GM19463 (cell line): ENCODE measurements at regions not wholly inside any gene's neighbourhood (a gene's known extent, or its start where the extent isn't known, plus 50 kb on each side); places are given as distances from the start of the nearest gene placed in this dataset.
"Not testable (repeated sequence)": the region's sequence is repeated elsewhere in the genome, so short reads cannot be mapped to it uniquely, and the experiment has no call there.

Experiments
- ATAC-seq: cut with Tn5 transposase; IDR thresholded peaks from one replicate; pipeline ENCODE4 v1.9.1; 2021; ENCODE audit warnings: mild to moderate bottlenecking, moderate library complexity; ENCODE audit not compliant: unreplicated experiment

DNA sequence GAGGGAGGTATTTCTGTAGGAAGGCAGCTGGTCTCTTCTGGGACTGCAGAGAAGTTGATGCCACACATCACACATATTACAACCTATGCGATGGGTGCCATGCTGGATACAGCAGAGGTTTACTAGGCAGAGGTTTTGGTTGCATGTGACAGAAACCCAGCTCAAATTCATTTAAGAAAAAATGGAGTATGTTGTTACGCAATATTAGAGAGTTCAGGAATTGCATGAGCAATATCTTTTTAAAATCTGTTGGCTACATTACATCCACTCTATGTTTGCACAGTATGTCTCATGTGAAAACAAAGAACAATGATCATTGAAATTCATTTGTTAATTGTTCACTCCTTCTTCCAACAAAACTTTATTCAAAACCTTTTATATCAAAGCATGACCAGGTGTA is 425.2 kb downstream of the RWDD3 start:
- ATAC-seq: no peak

DNA sequence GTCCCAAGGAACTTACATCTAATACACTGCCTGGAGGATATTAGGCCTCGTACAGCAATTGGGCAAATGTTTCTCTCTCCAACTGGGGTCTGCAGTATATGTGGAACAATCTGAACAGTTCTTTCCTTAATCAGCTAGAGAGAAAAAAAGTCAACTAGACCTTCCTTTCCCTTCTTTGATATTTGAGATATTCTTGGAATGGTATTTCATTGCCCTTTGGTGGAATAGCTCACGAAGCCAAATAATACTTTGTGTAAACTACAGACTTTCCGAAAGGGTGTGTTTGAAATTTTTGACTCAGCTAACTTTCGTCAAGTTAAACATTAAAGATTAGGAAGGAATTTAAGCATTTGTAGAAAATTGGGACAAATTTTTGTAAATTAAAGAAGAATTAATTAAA is 425.6 kb downstream of the RWDD3 start:
- no peak for ATAC-seq

DNA sequence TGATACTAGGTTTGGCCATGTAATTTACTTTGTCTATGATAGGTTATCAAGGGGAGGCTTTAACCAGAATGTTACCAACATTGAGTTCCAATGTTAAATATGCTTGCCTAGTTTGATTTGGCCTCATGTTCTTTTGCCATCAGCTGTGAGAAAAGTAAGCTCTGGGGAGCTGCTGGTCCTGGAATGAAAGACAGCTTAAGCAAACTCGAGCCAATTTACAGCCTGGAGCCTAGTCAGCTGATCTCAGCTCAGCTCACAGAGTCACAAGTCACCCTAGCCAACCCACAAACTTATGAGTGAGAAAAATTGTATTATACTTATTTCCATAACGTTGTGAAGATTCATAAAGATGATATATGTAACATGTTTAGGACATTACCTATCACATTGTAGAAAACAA is 426.7 kb downstream of the RWDD3 start:
- ATAC-seq: no peak

DNA sequence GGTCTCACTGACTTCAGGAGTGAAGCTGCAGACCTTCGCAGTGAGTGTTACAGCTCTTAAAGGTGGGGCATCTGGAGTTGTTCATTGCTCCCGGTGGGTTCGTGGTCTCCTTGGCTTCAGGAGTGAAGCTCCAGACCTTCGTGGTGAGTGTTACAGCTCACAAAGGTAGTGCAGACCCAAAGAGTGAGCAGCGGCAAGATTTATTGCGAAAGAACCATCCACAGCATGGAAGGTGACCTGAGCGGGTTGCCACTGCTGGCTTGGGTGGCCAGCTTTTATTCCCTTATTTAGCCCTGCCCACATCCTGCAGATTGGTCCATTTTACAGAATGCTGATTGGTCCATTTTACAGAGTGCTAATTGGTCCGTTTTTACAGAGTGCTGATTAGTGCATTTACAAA is 429.5 kb downstream of the RWDD3 start:
- ATAC-seq: not testable (repeated sequence)

DNA sequence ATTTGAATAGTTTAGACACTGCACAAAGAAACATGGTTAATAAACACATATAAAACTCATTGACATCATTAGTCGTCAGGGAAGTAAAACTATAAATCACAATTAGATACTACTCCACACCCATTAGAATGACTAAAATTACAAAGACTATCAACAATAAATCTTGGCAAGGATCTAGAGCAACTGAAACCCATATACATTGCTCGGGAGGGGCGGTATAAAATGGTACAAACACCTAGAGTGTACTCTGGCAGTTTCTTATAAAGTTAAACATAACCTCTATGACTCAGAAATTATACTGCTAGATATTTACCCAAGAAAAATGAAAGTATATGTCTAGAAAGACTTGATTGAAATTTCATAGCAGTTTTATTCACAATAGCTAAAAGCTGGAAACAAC is 434.2 kb downstream of the RWDD3 start:
- no peak for ATAC-seq

DNA sequence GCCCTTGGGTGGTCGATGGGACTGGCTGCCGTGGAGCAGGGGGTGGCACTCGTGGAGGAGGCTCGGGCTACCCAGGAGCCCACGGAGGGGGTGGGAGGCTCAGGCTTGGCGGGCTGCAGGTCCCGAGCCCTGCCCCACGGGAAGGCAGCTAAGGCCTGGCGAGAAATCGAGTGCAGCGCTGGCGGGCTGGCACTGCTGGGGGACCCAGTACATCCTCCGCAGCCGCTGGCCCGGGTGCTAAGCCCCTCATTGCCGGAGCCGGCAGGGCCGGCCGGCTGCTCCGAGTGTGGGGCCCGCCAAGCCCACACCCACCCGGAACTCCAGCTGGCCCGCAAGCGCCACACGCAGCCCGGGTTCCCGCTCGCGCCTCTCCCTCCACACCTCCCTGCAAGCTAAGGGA is 435.6 kb downstream of the RWDD3 start:
- not testable (repeated sequence) for ATAC-seq

DNA sequence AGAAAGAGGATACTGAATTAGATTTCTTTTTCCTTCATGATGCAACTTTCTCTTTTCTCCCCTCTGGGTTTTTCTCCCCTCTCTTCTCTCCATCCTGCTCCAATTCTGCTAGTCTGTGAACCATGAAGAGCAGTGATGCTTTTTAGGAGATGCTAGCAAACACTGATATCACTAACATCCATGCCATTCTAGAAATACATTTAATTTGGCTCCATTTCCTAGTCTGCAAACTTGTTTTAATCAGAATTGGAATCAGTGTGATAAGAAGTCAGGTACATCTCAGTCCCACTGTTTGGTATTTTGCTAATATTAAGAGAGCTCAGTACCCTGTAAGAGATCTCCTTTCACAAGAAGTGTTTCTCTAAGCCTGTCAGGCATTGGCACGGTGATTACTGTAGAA is 437.1 kb downstream of the RWDD3 start:
- ATAC-seq: no peak

DNA sequence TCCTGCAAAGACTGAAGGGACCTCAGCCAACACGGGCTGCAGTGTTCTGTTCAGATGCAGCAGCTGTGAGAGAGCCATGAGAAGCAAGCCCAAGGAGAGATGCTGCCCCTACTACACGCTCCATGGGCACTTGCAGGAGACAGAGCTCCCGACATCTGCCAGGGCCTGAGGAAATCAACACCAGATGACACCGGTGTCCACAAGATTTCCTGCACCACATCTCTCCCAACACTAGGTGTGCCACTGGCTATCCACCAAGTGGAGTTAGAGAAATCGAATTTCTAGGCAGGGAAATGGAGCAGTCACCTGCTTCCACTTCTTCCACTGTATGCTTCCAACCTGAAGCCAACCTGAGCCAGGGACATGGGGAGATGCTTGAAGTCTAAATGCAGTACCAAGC is 445.3 kb downstream of the RWDD3 start:
- no peak for ATAC-seq

DNA sequence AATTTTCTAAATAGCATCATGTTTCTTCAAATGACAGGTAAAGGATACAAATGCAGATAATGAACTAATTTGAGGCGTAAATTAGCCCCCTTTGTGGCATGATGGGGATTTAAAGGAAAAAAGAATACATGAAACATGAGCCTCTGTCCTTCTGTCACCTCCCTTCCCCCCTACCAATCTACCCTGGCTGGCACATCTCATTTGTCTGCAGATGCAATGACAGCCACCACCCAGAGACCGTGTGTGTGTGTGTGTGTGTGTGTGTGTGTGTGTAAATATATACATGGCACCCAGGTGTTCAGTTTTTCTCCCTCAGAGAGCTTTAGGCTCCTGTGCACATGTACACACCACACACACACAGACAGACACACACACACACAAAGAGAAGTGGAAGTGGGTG is 451.1 kb downstream of the RWDD3 start:
- ATAC-seq: no peak

DNA sequence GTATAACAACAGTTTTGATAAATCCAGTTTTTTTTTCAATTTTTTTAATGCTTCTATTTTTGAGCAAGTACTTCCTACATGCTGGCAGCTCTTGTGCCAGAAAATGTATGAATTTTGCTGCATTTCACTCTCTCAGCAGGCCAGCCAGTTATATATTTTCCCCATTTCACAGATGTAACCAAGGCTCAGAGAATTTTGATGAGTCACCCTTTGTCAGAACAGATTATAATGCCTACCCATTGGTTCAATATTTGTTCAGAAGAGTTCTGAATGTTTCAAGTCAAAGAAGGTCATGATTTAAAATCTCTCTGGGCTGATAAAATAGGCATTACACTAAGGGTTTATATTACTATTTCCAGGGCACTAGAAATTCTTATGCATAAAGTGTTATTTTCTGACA is 452.2 kb downstream of the RWDD3 start:
- no peak for ATAC-seq

DNA sequence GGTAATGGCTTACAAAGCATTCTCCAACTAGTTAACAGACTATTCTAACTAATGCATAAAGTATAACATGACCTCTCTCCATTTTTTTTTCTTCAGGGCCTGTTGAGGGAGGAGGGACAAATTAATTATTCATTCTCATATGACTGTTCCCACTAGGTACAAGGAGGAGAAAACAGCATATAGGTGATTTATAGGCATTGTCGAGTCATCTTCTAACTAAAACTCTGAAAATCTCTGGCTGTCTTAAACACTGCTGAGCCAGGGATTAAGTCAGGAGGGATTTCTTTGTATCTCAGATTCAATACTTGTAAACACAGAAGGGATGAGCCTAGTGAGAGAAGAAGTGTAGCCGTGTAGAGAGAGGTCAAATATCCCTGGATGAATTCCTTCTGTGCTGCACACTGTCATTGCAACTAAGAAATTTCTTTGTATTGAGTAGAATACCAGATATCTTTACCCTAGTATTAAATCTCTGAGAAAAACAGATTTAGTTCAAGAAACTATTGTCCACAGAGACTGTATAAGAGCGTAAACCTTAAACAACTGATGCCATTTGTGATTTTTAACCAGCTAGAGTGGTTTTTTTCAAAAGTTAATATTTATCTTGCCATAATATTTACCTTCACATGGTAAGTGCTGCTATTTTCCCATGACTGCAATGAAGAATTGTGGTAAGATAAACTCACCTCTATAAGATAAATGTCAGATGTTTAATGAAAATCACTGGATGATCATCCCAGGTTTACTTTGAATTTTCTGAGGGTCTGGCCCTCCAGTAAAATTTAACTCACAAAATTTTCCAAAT is 465.3 kb downstream of the RWDD3 start:
- ATAC-seq: no peak

DNA sequence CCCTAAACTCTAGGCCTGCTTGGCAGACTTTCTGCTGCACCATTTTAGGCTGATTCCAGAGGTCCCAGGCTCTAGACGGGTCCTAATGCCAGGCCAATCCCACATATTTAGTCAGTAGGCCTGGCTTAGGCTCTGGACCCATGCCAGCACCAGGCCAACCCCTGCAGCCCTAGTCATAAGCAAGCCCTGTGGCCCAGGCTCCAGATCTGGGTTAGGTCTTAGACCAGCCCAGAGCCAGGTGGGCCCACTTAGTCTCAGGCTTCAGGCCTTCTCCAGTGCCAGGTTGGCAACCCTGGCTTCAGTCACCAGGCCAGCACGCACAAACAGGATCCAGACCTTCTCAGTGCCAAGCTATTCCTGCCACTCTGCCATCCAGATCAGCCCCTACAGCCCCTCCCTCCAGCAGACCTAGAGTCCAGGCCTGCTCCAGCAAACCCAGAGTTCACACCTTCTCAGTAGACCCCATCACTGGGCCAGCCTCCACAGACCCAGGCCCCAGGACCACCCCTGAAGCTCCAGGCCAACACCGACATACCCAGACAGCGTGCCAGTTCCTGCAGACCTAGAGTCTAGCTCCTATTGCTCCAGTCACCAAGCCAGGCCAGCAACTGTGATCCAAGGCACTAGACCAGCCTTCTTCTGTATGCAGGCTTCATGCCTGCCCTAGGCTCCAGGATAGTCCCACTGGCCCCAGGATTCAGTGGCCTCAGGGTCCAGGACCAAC is 467.6 kb downstream of the RWDD3 start:
- no peak for ATAC-seq

DNA sequence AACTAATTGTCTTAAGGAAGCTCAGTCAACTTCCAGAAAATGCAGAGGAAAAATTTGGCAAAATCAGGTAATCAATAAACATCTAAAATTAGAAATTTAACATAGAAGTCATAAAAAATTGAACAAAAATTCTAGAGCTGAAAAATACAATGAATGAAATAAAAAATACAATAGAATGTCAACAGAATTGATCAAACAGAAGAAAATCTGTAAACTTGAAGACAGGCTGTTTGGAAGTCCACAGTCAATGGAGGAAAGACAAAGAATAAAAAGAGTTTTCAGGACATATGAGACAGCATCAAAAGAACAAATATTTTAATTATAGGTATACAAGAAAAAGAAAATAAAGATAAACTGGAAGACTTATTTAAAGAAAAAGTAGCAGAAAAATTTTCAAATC is 469.0 kb downstream of the RWDD3 start:
- no peak for ATAC-seq

DNA sequence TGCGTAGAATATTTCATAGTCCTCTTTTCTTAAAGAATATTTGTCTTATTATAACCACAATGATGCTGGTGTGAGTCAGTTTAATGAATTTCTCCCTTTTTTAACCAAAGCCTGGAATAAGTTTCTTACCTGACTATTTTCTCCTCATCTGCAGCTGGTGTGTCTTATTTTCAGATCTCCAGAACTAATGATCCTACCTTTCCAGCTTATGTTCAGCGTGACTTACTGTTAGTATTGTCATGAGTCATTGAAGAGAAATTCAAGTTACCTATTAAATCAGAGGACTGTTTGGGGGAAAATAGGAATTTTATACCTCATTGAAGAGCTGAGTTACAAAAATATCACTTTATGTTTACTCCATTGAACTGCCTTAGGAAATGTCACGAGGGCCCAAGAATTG is 482.1 kb downstream of the RWDD3 start:
- ATAC-seq: no peak

DNA sequence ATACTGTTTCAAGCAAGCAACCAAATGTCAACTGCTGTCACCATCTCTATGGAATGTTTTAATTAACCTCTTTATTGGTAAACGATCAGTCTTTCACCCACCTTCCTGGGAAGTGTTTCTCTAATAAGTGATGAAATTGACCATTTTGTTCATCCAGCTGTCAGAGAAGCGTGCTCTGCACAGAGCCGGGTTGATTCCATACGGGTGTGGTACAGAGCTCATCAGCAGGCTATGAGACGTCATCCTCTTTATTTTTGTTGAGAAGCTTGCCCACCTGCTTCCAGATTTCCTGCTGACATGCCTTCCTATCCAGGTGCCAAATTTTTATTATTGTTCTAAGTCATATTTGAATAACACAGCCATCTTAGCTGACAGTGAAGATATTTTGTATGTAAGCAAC is 482.5 kb downstream of the RWDD3 start:
- no peak for ATAC-seq

DNA sequence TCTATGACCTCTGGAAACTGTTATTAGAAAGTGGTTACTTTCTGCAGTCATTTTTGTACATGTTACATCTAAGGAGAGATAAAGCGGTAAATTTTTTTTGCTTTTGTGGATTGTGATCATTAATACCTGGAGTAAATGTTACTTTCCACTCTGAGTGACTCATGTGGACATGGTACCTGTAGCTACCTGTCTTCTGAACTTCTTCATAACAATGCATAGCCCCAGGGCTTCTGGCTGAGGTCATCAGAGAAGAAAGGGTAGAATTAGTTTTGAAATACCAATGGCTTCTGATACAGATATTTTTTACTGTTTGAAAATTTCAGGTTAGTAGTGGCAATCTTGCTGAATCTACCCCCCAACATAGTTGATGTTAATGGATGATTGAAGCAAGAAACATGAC is 489.3 kb downstream of the RWDD3 start:
- no peak for ATAC-seq

DNA sequence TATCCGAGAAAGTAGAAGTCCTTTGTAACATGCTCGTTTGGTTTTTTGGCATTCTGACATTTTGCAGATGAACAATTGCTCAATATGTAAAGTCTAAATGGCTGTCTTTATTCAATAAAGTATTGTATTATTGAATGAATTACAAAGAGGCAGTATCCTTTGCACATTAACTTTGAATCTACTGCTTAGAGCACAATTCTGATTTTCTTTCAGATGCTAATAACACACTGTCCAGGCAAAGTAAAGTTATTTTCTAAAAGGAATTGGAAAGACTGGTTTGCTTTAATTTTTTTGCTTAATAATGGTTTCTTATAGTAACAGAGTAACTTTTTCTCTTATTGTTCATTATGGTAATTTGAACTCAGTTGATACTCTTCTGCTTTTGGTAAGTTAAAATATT is 494.8 kb downstream of the RWDD3 start:
- ATAC-seq: no peak

DNA sequence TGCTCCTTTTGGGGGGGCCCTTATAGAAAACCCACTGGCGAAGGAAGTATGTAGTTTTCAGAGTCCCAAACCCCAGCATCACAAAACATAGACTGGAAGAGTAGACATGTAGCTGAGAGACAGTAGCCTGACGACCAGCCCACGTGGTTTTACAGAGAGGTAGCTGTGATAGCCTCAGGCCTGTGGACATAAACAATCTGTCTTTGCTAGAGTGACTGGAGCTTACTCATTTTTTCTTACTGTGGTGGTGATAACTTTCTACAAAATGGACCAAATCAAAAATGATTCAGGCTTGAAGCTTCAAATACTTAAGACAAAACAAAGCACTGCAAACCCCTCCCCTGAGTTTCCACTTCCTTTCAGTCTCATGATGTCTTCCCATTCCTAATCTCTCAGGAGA is 497.0 kb downstream of the RWDD3 start:
- ATAC-seq: no peak

DNA sequence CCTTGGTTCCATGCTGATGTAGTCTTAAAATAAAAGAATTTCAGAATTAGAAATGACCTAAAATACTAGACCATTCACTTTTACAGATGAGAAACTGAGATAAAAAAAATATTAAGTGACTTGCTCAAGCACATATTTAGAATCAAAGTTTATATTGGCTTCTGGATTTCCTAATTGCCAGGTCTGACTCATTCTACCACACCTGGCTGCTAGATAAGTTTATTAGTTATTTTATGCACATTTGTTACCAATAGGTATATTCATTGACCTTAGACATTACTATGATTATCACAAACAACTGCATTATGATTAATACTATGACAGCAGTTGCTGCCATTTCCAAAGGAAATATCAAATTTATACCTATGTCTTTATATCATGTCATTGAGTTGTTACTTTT is 497.5 kb downstream of the RWDD3 start:
- ATAC-seq: no peak

DNA sequence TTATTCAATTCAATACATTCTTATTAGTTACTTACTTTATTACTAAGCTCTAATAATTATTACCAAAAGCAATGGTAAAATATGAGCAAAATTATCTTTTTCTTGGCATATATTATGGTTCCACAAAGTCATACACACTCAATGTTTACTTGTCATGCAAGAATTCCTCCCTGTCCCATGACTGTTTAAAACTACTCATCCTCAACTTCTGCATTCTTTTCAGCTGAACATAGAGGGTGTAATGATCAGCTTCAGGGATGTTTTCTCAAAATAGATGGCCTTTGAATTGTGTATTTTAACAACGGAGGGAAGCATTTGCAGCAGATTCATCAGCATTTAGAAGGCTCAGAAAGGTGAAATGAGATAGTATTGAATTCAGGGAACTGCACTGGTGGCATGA is 499.0 kb downstream of the RWDD3 start:
- ATAC-seq: no peak

DNA sequence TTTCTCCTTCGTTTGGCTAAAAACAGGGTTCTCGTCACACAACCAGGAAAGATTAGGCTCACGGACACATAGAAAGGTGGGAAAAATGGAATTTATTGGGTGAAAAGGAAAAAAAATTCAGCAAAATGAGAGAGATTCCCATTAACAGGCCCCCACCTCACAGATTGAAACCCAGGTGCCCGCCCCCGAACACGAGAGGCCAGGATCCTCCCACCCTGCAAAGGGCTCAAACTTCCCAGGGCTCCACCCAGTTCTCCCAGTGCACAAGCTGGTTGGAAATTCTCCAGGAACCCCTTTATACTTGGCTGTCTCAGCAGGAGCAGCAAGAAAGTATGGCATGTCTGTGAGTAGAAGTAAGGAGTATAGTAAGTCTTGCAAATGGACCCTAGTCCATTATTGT is 499.7 kb downstream of the RWDD3 start:
- no peak for ATAC-seq

DNA sequence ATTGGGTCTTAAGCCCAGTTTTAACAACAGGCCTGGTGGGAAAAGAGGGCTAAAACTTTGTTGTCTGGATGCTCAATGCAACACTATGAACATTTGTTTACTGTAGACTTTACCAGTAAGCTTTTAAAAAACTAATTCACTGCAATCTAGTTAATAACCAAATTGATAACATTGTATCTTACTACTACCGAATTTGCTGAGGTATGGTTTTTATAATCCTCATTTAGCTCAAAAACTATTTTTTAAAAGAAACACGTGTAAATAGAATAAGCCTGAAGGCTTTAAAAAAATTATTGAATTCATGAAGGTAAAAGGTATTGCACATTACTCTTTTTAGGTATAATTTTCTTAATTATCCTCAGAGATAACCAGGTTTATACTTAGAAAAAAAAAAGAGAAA is 500.6 kb downstream of the RWDD3 start:
- no peak for ATAC-seq
